HG03039 (cell line): ENCODE measurements at regions not wholly inside any gene's neighbourhood (a gene's known extent, or its start where the extent isn't known, plus 50 kb on each side); places are given as distances from the start of the nearest gene placed in this dataset.

Source experiments
- ATAC-seq: cut with Tn5 transposase; IDR thresholded peaks from one replicate; pipeline ENCODE4 v1.9.1; 2021; ENCODE audit warnings: mild to moderate bottlenecking, moderate library complexity; ENCODE audit not compliant: unreplicated experiment

DNA sequence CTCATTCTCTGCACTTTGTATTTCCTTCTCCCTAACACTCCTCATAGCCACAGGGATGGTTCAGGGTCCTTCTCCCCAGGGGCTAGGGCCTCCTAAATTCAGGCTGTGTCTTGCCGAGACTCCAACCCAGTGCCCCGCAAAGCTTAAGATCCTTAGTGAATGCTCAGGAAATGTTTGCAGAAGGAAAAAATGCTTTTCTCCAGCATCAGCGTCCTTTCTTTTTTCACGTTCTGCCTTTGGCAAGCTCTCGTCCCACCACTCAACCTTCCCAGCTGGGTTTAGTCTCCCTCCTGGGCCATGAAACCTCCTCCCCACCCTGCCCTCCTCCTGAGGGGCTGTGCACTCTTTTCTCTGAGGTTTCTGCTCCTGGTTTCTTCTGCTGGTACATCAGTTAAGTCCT lies 503.8 kb upstream of the B3GAT1 start:
- no peak for ATAC-seq

DNA sequence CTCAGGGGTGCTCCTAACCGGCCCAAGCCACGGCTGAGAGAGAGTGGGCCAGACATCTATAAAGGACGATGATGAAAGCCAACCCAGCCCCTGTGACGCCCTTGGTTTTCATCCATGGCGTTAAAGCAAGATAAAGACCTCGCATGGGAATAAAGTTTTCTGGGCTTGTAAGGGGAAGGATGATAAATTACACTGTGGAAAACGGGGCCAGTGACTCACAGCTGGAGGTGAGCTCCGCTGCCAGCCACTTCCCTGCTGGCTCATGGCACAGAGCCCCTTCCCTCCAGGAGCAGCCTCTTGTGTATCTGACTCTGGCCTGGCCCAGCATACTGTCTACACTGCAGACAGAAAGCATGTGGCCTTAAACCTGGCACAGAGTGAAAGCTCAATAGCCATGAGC lies 503.2 kb upstream of the B3GAT1 start:
- ATAC-seq: no peak

DNA sequence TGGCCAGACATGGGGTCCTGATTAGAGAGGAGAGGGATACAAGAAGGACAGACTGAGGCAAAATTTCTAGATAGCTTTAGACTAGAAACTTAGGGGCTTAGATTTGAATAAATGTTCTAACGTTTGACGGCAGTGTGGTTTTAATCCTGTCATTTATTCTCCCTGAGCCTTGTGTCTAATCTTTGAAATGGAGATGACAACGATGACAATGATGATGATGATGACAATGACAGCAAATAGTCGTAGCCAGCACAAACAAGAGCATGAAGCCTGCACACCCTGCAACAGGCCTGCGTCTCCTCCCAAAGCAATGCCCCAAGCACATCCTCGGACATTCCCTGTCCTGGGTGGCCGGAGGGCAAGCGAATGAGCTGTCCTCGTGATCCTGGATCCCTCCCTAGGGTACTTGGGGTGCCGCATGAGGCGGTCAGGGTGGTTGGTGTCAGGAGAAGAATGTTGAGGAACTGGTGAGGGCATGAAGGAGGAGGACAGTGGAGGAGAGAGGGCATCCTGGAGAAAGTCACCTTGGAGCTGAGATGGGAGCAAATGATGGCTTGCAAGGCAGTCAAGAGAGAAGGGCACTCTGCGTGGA lies 502.1 kb upstream of the B3GAT1 start:
- no peak for ATAC-seq

DNA sequence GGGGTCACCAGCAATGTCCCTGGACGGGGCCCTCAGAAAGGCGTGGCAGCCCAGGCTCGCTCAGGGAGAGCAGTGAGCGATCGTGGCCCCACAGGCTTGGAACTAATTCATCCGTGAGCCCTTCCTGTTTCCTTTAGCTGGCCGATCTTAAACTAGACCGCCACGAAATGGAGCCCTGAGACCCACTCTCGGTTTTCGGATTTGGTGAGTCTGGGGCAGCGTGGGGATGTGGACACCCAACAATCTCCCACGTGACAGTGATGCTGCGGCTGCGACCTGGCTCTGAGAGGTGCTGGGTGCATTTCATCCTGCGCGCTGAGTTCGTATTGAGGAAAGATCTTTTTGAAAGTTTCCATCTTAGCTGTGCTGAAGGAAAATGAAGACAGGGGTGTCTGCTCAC lies 501.3 kb upstream of the B3GAT1 start:
- no peak for ATAC-seq

DNA sequence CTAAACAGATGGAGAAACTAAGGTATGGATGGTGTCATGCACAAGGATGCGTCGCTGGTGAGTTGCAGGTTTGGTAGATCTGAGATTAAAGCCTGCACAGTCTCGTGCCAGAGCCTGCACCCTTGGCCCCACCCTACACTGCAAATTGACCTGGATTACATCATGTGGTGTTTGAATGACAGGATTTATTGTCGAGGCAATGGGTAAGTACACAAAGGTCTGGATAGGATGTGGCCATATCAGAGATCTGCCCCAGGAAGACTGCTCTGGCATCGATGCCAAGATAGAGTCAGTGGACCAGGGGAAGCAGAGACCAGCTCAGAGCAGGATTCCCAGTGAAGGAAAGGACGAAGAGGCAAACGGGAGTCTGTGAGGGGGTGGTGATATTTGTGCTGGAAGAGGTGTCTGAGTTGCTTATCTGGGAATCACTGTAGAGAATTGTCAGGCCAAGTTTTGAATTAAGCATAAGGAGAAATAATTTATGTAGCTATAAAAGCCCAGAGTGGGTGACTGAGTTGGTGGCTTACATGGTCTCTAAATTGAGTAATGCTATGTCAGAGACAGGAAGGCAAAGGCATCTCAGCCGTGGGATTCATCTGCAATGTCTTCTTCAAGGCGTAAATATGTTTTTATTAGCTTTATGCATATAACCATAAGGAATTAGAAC lies 499.6 kb upstream of the B3GAT1 start:
- ATAC-seq: no peak

DNA sequence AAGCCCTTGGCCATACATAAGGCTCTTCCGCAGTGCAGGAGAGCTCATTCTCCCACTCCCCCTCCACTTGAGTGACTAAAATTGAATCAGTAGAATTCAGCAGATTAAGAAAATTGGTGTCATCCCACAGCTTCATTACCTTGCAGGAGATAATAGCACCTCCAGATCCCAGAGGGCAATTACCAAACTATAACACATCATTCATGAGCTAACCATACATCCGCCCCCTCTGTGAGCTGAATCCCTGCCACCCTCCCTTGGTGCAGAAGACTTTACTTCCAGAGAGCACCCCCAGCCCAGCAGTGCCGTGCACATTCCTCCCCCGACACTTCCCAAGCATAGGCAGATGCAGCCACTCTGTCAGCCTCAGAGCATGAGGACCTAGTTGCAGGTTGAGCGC lies 496.5 kb upstream of the B3GAT1 start:
- no peak for ATAC-seq

DNA sequence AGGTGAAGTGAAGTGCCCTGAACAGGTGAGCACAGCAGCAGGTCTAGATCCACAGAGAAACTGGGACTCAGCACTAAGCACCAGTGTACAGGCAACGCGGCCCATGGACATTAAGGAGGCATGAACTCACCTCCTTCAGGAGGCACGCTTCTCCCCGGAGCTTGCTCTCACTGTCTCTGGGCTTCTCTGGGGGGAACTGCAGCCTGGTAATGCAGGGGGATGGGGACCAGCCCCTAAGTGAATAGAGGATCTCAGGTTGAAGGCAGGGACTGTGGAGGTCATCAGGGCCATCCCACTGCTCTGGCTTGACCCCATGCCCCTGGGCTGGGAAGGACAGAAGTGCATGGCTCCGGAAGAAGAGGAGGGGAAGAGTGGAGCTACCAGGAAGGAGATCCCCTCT lies 495.6 kb upstream of the B3GAT1 start:
- ATAC-seq: no peak

DNA sequence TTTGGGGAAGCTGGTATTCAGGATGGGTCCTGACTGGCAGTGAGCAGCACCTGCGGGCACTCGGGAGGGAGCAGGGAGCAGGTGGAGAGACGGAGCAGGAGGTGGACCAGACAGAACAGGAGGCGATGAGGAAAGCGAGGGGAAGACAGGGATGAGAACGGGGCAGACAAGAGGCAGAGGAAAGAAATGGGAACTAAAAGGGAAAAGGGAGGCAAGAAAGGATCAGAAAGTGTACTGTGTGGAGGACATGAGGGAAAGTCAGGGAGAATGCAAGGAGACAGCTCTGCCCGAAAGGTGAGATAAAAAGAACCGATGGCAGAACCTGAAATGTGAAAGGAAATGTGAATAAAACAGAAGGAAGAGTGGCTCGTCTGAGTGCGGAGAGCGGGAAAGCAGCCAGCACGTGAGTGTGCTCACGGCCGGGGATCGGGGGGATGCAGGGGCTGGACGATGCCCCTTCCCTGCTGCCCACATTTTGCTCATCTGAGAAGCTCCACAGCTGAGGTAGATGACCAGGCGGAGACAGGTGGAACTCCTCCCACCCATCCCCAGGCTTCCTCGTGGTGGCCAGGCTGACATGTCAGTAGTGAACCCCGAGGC lies 494.4 kb upstream of the B3GAT1 start:
- no peak for ATAC-seq

DNA sequence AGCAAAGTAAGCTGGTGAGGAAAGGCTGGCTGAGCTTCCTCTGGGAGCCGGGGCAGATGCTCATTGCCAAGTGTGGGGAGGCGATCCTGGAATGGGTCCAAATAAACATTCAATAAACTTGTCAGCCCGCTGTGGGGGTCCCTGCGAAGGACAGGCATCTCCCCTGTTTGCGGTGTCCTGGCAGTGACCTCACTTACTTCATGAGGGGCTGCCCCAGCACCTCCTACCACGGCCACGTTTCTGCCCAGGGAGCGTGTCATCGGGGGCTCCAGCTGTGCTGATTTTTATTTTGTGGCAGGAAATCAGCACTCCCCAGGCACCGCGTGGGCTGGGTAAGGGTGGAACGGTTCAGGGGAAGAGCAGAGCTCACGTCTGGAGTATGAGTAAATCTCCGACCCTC lies 493.9 kb upstream of the B3GAT1 start:
- ATAC-seq: no peak

DNA sequence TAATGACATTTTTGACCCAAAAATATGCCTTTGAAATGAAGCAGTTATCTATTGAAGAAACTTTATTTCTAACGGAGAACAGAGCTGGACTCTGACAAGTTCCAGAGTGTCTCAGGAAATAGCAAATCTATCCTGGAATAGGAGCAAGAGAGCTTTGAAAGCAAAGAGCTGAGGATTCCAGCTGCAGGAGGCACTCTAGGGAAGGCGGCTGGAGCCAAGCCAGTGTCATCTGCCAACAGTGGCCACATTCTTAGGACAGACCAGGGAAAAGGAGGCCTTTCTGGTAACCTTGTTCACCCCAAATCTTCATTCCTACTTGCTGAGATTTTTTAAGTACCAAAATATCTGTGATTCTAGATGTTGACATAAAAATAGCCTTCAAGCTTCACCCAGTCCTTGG lies 493.5 kb upstream of the B3GAT1 start:
- ATAC-seq: no peak

DNA sequence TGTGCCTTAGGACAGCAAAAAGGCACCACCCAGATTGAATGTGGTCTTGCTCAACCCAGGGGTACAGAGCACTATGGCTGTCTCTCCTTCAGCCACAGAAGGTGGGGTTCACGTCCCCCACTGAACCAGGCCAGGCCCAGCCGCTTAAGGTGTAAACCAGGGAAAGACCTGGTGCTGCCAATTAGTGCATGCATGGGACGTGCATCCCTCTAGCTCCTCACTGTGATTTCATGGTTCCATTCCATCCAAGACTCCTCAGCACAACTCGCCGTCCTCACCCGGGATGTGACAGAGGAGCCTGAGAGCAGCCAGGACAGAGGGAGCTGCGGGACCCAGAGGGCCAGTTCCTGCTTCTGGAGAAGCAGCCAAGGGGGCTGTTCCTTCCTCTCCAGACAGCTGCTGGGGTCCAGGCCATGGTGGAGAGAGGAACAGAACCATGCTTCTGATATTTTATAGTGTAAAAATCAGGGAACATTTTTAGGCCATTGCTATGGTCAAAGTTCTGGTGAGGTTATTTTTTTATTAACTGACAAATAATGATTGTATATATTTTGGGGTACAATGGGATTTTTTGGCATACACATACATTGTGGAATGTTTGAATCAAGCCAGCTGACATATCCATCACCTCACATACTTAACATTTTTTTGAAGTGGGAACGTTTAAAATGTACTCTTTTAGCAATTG lies 492.2 kb upstream of the B3GAT1 start:
- no peak for ATAC-seq

DNA sequence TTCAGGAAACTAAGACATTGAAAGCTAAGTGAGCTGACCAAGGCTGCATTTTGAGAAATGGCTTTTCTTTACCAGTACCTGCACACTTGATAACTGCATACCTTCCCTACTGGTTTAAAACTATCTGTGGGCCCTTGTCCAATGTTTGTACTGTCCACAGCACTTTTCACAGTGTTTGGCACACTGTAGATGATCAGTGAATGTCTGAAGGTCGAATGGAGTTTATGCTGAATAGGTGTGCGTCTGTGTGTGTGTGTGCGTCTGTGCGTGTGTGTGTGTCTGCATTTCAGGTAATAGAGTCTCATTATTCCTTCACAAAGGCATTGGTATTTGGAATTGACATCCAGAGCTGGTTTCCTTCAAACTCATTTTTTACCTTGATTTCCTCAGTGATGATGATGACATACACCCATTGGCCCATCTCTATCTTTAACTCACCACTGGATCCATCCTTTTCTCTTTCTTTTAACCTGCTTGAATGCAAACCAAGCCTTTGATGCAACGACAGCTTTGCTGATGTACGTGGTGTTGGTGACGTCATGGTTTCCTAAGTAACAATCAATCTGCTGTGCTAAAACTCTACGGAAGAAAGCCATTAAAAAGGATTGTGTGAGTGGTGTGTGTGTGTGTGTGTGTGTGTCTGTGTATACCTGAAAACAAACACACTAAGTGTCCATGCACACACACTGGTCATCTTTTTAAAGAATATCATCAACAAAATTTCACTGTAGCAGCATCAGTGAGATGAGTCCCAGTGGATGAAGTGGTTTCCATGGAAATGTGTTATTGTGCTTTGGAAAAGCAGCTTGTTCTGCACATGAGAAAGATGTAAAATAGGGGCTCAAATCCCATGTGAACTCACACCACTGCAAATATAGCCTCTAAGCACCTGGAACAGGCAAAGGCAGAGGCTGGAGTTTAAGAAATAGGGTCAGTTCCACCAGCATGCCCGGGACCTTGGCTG lies 490.2 kb upstream of the B3GAT1 start:
- no peak for ATAC-seq

DNA sequence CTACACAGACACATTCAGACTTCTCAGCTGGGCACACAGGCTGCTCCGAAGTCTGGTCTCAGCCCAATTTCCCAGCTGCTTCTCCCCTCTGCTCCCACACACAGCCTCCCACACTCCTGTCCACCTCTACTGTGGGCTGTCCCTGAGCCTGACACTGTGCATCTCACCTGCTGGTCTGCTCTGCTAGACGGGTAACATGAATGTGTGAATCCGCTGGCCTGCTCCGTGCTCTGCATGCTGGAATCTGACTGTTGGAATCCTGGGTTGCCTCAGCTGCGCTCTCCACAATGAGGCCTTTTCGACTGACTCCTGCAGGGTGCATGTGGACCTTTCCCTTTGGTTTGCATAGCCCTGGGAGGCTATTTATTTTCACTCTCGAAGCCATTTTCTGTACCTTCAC lies 489.5 kb upstream of the B3GAT1 start:
- no peak for ATAC-seq

DNA sequence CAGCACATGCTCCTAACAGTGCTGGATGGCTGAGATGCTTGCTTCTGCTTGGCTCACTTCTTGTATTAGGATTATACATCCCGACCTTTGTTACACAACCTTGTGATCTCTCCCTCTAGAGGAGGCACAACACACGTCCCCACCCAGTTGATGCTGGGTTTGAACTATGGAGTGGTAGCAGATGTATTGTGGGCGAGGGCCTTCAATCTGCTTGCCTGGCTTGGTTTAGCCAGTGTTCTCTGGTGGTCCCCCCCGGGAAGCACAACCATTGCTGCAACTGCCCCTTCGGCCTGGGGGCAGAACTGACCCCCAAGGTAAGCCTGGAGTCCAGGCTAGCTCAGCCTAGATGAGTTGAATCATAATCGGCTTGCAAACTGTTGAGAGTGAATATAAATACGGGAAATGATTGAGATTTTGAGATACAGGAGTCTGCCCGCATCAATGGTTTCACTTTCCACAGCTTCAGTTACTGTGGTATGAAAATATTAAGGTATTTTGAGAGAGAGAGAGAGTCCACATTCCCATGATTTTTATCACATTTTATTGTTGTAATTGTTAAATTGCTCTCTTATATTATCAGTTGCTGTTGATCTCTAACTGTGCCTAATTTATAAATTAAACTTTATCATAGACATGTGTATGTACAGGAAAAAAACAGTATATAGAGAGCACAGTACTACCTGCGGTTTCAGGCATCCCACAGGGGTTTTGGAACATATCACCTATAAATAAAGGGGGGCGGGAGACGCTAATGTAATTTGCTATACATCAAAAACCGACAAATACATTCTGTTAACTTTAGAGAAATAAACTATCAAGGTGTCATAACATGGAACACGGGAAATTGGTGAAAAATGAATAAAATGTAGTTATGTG lies 482.0 kb upstream of the B3GAT1 start:
- ATAC-seq: no peak

DNA sequence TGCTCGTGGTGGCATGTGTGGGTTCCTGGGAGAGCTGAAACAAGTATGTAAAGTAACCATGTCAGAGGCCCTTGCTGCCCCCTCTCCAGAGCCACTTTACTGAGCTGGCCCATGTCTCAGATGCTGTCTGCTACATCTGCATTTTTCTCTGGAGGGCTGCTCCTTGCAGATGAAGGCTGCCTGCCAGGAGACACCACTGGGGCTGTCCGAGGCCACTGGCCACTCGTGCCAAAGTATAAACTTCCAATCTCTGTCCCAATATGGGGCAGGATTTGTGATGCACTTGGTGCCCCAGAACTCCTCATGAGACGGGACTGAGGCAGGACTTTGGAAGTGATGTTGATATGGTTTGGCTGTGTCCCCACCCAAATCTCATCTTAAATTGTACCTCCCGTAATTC lies 478.4 kb upstream of the B3GAT1 start:
- ATAC-seq: no peak

DNA sequence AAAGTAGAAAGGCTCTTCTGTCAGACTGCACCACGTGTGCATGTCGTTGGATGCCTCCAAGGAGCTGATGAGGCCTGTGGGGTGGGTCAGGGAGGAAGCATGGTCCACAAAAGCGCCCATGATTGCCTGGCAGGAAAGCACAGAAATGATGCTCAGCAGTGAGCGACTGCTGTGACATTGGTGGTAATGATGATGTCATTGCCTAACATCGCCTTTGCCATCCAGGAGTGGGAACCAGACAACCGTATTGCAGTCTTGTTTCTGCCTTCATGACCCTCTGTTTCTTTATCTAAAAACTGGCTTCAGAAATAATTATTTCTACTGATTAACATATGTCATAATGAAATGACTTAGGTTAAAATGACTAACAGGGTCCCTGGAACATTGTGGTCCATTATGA lies 477.8 kb upstream of the B3GAT1 start:
- no peak for ATAC-seq

DNA sequence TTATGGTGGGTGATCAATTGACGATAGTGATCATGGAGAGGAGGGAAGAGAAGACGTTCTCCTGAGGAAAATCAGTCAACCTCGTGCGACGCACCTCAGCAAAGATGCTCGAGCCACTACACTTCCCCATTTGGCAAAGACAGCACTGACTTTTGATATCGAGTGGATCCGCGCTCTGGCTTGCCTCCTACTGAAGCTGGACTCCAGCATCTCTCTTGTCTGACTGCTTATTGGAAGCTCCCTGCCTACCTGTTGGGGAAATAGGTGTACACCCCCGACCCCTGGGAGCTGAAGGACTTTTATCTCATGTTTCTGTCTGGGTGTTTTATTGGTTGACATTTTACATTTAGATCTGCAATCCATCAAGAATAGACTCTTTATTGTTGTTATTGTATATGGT lies 476.8 kb upstream of the B3GAT1 start:
- no peak for ATAC-seq

DNA sequence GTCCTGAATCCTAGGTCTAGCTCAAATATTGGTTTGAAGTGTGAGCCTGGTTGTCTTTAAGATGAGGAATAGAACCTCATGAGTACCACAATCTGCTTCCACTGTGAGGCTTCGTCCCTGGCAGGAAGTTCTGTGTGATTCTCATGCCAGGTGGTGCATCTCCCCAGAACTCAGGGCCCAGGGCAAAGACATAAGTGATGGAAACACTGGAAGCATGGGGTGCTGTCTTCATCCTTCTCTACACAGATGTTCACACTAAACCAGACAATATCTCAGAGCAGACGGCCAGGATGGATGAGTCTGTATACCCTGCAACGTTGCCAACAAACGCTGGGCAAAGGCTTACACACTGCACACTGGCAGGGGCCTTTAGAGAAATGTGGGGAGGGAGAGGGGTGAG lies 475.9 kb upstream of the B3GAT1 start:
- ATAC-seq: no peak

DNA sequence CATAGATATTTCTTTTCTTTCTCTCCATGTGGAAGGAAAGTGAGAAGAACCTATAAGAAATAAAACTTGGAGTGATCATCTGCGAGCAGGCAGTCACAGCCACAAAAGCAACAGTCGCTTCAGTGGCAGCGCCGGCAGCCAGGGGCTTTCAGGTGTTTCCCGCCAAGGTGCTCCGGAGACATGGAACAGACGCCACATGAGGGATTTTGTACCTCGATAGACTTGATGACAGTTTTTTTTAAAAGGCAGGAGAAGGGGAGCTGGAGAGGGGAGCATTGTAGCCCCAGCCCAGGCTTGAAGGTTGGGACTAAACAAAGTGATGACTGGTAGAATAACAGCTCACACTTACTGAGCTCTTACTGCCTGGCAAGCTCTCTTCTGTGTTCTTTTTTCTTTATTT lies 471.4 kb upstream of the B3GAT1 start:
- ATAC-seq: no peak

DNA sequence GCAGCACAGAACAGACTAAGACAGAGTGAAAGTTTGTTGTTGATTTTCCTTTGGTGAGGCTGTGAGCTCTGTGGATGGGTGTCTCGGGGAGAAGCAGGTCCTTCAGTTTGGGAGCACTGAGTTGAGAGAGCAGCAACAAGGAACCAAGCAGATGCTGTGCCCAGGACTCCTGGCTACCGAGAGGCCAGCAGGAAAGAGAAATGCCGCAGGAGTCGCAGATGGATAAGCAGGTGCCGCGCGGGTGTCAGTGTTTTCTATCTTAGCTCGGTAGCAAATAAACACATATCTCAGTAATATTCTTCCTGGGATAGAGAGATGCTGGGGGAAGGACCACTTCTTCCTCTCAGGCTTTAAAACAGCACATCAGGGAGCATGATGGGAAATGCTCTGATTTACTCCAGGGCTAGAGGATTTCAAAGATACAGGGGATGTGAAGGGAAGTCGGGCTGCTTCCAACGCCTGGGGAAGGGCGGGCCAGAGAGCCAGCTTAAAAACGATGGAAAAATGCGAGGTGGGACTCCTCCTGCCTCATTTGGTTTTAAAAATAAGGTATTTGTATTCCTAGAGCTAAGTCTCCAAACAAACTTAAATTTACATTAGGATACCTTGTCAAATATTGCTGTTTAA lies 470.7 kb upstream of the B3GAT1 start:
- ATAC-seq: no peak
